ENCODE measurements at regions not wholly inside any gene's neighbourhood (a gene's known extent, or its start where the extent isn't known, plus 50 kb on each side); places are given as distances from the start of the nearest gene placed in this dataset.
"Not testable (repeated sequence)": the region's sequence is repeated elsewhere in the genome, so short reads cannot be mapped to it uniquely, and the experiment has no call there.

DNA sequence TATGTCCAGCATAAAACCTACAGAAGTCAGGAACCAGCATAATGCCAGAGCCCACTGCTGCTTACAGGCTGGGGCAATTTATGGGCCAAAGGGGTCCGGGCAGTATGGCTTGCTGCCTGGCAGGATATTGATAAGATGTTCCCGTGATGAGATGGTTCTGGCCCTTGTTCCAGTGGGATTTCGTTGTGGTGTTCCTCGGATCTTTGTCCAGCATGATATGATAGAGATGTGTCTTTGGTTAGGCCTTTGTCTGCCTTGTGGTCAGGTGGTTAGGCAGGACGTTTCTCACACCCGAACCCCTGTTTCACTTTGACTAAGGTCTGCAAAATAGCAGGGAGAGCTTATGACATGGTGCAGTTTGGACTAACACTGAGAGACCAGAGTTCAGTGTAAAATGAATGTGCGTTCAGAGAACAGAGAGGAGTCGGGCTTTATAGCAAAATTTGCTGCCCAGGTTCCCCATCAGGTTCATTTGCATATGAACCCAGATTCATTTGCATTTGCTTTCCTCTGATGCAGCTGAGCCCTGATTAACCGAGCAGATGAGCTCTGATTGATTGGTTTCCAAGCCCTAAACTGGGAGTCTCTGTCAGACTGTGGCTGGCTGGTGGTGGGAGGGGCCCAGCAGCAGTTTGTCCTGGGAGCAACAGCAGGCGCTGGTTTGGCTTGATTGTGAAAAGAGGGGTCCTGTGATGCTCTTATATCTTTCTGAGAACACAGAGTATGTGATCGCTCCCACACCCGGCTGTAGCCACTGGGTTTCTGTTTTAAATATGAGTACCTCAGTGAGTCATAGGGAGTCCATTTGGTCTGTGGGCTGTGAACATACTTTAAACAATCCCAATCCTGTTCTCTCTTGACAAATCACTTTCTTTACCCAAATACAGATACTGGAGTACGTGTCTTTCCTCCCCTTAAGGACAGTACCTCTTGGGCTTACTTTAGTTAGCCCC, 156.3 kb upstream of the PZP start:
- DNase-seq: no peak

GRCh38 chr12:9363145-9363544, 154.9 kb upstream of the PZP start:
- DNase-seq: no peak

DNA sequence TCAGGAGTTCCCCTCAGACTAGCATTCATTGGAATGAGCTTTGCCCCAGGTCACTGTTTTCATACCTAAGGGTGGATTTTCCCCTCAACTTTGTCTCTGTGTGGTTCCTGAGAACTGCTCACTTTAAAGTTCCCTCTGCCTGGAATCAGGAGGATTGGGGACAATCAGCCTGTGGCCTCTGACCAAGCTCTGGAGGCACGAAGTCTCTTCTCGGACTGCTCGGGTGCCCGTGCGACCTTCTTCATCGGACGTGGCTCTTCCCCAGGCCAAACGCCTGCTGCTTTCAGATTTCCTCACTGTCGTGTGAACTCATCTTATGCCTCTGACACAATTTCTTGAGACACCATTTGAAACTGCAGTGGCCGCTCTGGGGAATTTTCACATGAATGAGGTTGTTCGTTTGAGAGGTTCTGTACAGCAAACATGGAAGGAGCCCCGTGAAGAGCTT, 153.7 kb upstream of the PZP start:
- DNase-seq: no peak

- not testable (repeated sequence) for DNase-seq
Observed at GRCh38 chr12:9354009-9354754, 146.0 kb upstream of the PZP start.

DNA sequence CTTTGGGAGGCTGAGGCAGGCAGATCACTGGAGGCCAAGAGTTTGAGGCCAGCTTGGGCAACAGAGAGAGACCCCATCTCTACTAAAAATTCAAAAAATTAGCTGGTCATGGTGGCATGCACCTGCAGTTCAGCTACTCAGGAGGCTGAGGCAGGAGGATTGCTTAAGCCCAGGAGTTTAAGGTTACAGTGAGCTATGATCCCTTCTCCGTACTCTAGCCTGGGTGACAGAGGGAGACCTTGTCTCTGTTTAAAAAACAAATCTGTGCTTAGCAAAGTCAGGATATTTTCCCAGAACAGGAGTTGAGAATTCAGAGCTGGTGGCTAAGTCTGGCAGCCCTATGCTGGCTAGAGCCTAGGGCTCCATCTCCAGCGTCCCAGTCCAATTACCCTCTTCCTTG, 142.9 kb upstream of the PZP start:
- no peak for DNase-seq

GRCh38 chr12:9349888-9350885, 142.0 kb upstream of the PZP start:
- no peak for DNase-seq

- DNase-seq: no peak
Observed at GRCh38 chr12:9348906-9349518, 140.8 kb upstream of the PZP start.

DNA sequence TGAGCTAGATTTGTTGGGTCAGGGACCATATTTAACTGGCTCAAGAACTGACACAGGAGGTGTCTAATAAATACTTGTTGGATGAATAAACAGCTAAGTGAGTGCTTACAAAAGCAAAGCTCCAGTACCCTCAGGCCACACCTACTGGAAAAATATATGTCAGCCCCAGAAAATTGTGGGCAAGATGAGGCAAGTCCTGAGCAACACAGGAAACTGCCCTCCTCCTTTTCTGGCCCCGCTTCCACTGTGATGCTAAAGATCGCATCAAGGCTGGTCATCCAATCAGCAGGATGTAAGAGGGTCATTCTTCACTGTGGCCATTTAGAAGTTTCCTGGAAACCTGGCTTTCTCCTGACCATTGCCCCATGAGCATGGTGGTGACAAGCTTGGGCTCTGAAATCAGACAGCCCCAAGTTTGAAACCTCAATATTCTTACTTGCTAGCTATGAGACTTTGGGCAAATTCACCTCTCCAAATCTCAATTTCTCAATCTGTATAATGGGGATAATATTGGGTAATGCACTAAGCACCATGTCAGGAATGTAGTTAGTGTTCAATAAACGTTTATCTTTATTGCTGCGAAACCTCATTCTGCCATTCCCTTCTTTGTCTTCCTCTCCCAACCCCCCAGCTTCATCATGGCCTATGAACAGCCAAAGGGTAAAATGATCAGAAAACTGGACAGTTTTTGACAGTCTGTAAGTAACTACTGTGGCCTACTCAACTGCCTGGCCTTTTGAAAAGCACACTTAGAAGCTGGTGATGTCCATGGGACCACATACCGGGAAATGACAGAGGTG, 139.3 kb upstream of the PZP start:
- no peak for DNase-seq

- DNase-seq: no peak
Observed at GRCh38 chr12:9346866-9347327, 138.7 kb upstream of the PZP start.

GRCh38 chr12:9345171-9345570, 137.0 kb upstream of the PZP start:
- no peak for DNase-seq

- no peak for DNase-seq
Observed at GRCh38 chr12:9344541-9344940, 136.3 kb upstream of the PZP start.

- no peak for DNase-seq
Observed at GRCh38 chr12:9343731-9344130, 135.5 kb upstream of the PZP start.

DNA sequence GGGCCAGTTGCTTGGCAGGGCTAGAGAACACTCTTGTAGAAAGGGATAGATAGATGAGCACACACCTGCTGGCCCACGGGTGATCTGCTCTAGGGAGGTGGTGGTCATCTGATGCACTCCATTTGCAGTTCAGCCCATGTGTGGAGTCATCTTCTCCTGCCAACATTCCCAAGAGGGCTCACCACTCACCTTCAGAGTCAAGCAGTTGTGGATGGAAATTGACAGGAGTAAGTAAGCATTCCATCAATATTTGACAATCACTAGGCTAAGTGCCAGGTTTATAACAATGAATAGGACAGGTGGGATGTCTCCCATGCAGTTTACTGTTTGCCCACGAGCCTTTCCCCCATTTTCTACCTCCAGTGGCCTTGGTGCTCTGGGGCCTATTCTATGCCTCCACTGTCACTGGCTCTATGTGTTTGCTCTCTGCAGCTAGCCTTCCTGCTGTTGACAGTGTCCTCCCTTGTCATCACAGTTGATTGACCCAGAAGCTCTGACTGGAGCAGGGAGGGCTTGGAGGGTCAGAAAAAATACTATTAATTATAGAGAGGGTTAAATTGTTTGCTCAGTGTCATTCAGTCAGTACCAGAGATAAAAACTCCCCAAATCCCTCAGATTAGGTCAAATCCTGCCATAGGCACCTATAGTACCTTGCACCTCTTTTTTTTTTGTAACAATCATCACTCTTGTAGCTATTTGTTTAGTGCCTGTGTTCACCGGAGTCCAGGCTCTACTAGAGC, 134.6 kb upstream of the PZP start:
- DNase-seq: no peak

DNA sequence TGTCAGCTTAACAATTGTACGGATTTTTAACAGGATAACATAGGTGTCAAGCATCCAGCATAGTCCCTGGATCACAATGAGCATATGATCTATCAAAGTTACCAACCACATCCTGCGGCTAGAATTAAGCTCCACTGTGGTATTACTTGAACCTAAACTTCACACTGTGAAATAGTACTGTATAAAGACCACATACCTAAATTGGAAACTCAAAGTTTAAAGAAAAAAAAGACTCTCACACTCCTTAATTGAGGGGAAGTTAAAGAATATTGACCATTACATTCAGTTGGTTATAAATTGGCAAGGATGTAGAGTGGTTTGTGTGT, 133.0 kb upstream of the PZP start:
- DNase-seq: no peak

DNA sequence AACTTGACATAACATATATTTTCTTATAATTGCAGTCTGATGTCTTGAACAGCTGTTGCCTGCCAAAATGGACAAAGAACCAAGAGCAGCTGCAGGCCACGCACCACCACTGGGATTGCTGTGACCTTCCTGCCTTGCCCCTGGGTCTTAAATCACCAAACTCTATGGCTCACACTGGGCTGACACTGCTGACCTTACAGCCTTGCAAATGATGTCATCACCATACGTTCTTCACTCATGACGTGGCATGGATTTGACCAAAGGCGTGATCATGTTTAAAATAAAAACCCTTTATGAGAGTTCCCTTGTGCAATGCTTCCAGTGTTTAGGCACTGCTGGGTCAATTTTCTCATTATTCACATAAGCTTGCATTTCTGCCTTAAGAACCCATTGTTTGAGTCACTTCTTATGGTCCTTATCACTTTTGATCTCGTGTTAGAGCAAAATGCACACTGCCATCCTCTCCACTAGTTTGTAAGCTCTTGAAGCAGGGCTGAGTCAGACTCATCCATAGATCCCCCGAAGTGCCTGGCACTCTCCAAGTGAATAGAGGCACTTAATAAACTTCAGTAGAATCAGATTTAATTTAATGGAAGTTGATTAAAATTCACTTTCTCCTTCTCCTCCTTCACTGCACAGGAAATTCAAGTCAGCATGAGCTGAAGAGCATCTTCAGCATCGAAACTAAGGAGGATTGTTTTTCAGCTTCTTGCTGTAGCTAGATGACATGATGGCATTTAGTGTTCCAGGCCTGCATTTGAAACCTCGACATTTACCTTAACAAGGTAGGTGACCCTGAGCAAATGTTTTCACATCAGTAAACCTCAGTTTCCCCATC, 132.4 kb upstream of the PZP start:
- DNase-seq: no peak

GRCh38 chr12:9337656-9338055, 129.5 kb upstream of the PZP start:
- DNase-seq: no peak

DNA sequence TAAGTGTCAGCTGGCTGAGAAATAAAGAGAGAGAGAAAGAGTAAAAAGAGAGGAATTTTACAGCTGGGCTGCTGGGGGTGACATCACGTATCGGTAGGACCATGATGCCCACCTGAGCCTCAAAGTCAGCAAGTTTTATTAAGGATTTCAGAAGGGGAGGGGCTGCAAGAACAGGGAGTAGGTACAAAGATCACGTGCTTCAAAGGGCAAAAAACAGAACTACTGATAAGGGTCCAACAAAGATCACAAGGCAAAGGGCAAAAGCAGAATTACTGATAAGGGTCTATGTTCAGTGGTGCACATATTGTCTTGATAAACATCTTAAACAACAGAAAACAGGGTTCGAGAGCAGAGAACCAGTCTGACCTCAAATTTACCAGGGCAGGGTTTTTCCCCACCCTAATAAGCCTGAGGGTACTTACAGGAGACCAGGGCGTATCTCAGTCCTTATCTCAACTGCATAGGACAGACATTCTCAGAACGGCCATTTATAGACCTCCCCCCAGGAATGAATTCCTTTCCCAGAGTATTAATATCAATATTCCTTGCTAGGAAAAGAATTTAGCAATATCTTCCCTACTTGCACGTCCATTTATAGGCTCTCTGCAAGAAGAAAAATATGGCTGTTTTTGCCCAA, 128.3 kb upstream of the PZP start:
- DNase-seq: not testable (repeated sequence)

GRCh38 chr12:9335867-9336266, 127.7 kb upstream of the PZP start:
- no peak for DNase-seq

- no peak for DNase-seq
Observed at GRCh38 chr12:9334964-9335363, 126.8 kb upstream of the PZP start.

Data from NCI-H2029 (cell line).